ENCODE measurements at regions not wholly inside any gene's neighbourhood (a gene's known extent, or its start where the extent isn't known, plus 50 kb on each side); places are given as distances from the start of the nearest gene placed in this dataset.

- Histone ChIP-seq H3K9me3 (ENCODE audit: control insufficient read depth in 2 of 2, insufficient read depth in 1 of 2, low read length in 1 of 2) (no peaks in the 10 kb centered on the region), H3K4me1 (ENCODE audit: control insufficient read depth in 2 of 2, insufficient read depth in 2 of 2, low read length in 2 of 2) (no peaks in the 10 kb centered on the region), H3K27ac (ENCODE audit: low read depth in 1 of 2, low read length in 1 of 2) (no peak overlapping the region), H3K4me3 (ENCODE audit: low read length in 2 of 2) (no peak overlapping the region), H3K36me3 (ENCODE audit: control insufficient read depth in 2 of 2, insufficient read depth in 2 of 2, low read length in 1 of 2) (no peaks in the 10 kb centered on the region), H3K27me3 (ENCODE audit: control insufficient read depth in 2 of 2, insufficient read depth in 1 of 2, low read length in 1 of 2) (no peaks in the 10 kb centered on the region)
- no peak for DNase-seq (ENCODE audit: low read depth in 6 of 9, low spot score in 9 of 9)
- 78% methylated on average over 7 of the region's 7 CpGs for WGBS
Observed at GRCh38 chr2:120854014-120854620, 118.4 kb downstream of the GLI2 start.

DNA sequence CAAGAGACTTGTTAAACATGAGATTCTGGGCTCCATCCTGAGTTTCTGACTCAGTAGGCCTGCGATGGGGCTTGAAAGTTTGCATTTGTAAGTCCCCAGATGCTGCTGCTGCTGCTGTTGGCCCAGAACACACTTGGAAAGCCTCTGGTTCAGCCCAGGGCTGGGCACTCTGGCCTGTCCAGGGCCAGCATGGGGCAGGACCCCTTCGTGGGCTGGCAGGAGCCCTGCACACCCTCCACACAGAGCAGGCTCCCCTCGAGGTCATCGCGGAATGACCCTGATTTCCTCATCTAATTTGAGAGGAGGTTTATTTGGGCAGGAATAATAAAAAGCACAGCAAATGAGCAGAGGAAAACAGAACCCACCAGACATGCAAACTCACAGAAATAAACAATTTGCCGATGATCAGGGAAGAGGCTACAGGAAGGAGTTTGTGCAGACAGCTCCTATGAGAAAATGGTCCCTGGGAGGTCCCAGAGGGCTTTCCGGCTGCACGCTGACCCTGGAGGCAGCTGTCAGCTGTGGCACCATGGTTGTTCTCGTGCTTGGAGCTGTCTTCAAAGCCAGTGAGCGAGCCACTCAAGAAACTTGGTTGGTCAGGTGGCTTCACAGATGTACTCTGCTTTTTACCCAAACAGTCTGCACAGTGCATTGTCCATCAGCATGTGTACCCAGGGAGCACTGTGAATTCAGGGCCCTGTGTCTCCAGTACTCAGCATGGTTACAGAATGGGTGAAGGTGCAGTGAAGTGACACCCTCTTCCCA, 119.3 kb downstream of the GLI2 start:
- Histone ChIP-seq H3K27ac (ENCODE audit: low read depth in 1 of 2, low read length in 1 of 2) (no peak overlapping the region), H3K9me3 (ENCODE audit: control insufficient read depth in 2 of 2, insufficient read depth in 1 of 2, low read length in 1 of 2) (no peaks in the 10 kb centered on the region), H3K4me3 (ENCODE audit: low read length in 2 of 2) (no peak overlapping the region), H3K27me3 (ENCODE audit: control insufficient read depth in 2 of 2, insufficient read depth in 1 of 2, low read length in 1 of 2) (no peaks in the 10 kb centered on the region), H3K4me1 (ENCODE audit: control insufficient read depth in 2 of 2, insufficient read depth in 2 of 2, low read length in 2 of 2) (no peaks in the 10 kb centered on the region), H3K36me3 (ENCODE audit: control insufficient read depth in 2 of 2, insufficient read depth in 2 of 2, low read length in 1 of 2) (no peaks in the 10 kb centered on the region)
- WGBS = 93% methylated on average over 10 of the region's 10 CpGs
- DNase-seq (ENCODE audit: low read depth in 6 of 9, low spot score in 9 of 9) = no peak

- no peaks in the 10 kb centered on the region for H3K9me3 ChIP-seq (ENCODE audit: control insufficient read depth in 2 of 2, insufficient read depth in 1 of 2, low read length in 1 of 2)
- DNase-seq (ENCODE audit: low read depth in 6 of 9, low spot score in 9 of 9) = no peak
- H3K27me3 ChIP-seq (ENCODE audit: control insufficient read depth in 2 of 2, insufficient read depth in 1 of 2, low read length in 1 of 2) = no peaks in the 10 kb centered on the region
- no peak overlapping the region for H3K27ac ChIP-seq (ENCODE audit: low read depth in 1 of 2, low read length in 1 of 2)
- no peaks in the 10 kb centered on the region for H3K4me1 ChIP-seq (ENCODE audit: control insufficient read depth in 2 of 2, insufficient read depth in 2 of 2, low read length in 2 of 2)
- no peak overlapping the region for H3K4me3 ChIP-seq (ENCODE audit: low read length in 2 of 2)
- H3K36me3 ChIP-seq (ENCODE audit: control insufficient read depth in 2 of 2, insufficient read depth in 2 of 2, low read length in 1 of 2) = no peaks in the 10 kb centered on the region
- WGBS = 93% methylated on average over 4 of the region's 4 CpGs
Observed at GRCh38 chr2:120855855-120856405, 120.3 kb downstream of the GLI2 start.

- Histone ChIP-seq H3K4me3 (ENCODE audit: low read length in 2 of 2) (no peak overlapping the region), H3K27me3 (ENCODE audit: control insufficient read depth in 2 of 2, insufficient read depth in 1 of 2, low read length in 1 of 2) (no peaks in the 10 kb centered on the region), H3K9me3 (ENCODE audit: control insufficient read depth in 2 of 2, insufficient read depth in 1 of 2, low read length in 1 of 2) (no peaks in the 10 kb centered on the region), H3K4me1 (ENCODE audit: control insufficient read depth in 2 of 2, insufficient read depth in 2 of 2, low read length in 2 of 2) (no peaks in the 10 kb centered on the region), H3K27ac (ENCODE audit: low read depth in 1 of 2, low read length in 1 of 2) (no peak overlapping the region), H3K36me3 (ENCODE audit: control insufficient read depth in 2 of 2, insufficient read depth in 2 of 2, low read length in 1 of 2) (no peaks in the 10 kb centered on the region)
- 95% methylated on average over 13 of the region's 13 CpGs for WGBS
- no peak for DNase-seq (ENCODE audit: low read depth in 6 of 9, low spot score in 9 of 9)
Observed at GRCh38 chr2:120856421-120856862, 120.8 kb downstream of the GLI2 start.

DNA sequence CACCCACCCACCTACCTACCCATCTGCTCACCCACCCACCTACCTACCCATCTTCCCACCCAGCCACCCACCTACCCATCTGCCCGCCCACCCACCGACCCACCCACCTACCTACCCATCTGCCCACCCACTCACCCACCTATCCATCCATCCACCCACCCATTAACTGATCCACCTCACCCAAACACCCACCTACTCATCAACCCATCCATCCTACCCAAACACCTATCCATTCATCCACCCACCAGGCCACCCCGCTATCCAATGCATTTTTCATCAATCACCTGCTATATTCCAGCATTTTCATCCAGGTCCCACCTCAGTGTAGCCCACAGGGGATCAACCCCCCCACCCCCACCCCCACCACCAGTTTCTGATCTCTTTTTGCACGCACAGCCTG, 121.8 kb downstream of the GLI2 start:
- no peaks in the 10 kb centered on the region for H3K27me3 ChIP-seq (ENCODE audit: control insufficient read depth in 2 of 2, insufficient read depth in 1 of 2, low read length in 1 of 2)
- H3K4me3 ChIP-seq (ENCODE audit: low read length in 2 of 2) = no peak overlapping the region
- no peaks in the 10 kb centered on the region for H3K4me1 ChIP-seq (ENCODE audit: control insufficient read depth in 2 of 2, insufficient read depth in 2 of 2, low read length in 2 of 2)
- no peaks in the 10 kb centered on the region for H3K9me3 ChIP-seq (ENCODE audit: control insufficient read depth in 2 of 2, insufficient read depth in 1 of 2, low read length in 1 of 2)
- DNase-seq (ENCODE audit: low read depth in 6 of 9, low spot score in 9 of 9) = no peak
- WGBS = 98% methylated on average over 4 of the region's 4 CpGs
- no peaks in the 10 kb centered on the region for H3K36me3 ChIP-seq (ENCODE audit: control insufficient read depth in 2 of 2, insufficient read depth in 2 of 2, low read length in 1 of 2)
- no peak overlapping the region for H3K27ac ChIP-seq (ENCODE audit: low read depth in 1 of 2, low read length in 1 of 2)

DNA sequence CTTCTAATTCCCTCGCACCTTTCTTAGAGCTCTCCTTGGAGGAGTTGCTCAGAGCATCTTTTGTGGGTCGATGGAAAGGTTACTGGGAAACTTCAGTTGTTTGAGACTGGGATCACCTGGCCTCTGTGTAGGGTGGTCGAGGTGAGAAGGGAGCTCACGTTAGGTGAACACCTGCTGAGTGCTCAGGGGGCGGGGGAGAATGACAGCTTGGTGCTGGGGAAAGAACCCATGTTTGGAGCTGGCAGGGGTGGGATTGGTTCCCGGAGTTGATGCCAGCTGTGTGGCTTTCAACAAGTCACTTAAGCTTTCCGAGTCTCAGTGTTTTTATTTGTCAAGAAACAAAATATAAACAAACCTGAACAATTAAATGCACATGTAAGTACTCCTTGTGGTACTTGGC, 122.3 kb downstream of the GLI2 start:
- Histone ChIP-seq H3K36me3 (ENCODE audit: control insufficient read depth in 2 of 2, insufficient read depth in 2 of 2, low read length in 1 of 2) (no peaks in the 10 kb centered on the region), H3K9me3 (ENCODE audit: control insufficient read depth in 2 of 2, insufficient read depth in 1 of 2, low read length in 1 of 2) (no peaks in the 10 kb centered on the region), H3K4me1 (ENCODE audit: control insufficient read depth in 2 of 2, insufficient read depth in 2 of 2, low read length in 2 of 2) (no peaks in the 10 kb centered on the region), H3K4me3 (ENCODE audit: low read length in 2 of 2) (no peak overlapping the region), H3K27me3 (ENCODE audit: control insufficient read depth in 2 of 2, insufficient read depth in 1 of 2, low read length in 1 of 2) (no peaks in the 10 kb centered on the region), H3K27ac (ENCODE audit: low read depth in 1 of 2, low read length in 1 of 2) (no peak overlapping the region)
- DNase-seq (ENCODE audit: low read depth in 6 of 9, low spot score in 9 of 9) = no peak
- WGBS = 94% methylated on average over 7 of the region's 7 CpGs

GRCh38 chr2:120858361-120859106, 122.9 kb downstream of the GLI2 start:
- Histone ChIP-seq H3K4me1 (ENCODE audit: control insufficient read depth in 2 of 2, insufficient read depth in 2 of 2, low read length in 2 of 2) (no peaks in the 10 kb centered on the region), H3K36me3 (ENCODE audit: control insufficient read depth in 2 of 2, insufficient read depth in 2 of 2, low read length in 1 of 2) (no peaks in the 10 kb centered on the region), H3K27ac (ENCODE audit: low read depth in 1 of 2, low read length in 1 of 2) (no peak overlapping the region), H3K27me3 (ENCODE audit: control insufficient read depth in 2 of 2, insufficient read depth in 1 of 2, low read length in 1 of 2) (no peaks in the 10 kb centered on the region), H3K4me3 (ENCODE audit: low read length in 2 of 2) (no peak overlapping the region), H3K9me3 (ENCODE audit: control insufficient read depth in 2 of 2, insufficient read depth in 1 of 2, low read length in 1 of 2) (no peaks in the 10 kb centered on the region)
- WGBS = 96% methylated on average over 12 of the region's 12 CpGs
- no peak for DNase-seq (ENCODE audit: low read depth in 6 of 9, low spot score in 9 of 9)

- WGBS = 77% methylated on average over 4 of the region's 4 CpGs
- no peak for DNase-seq (ENCODE audit: low read depth in 6 of 9, low spot score in 9 of 9)
- H3K9me3 ChIP-seq (ENCODE audit: control insufficient read depth in 2 of 2, insufficient read depth in 1 of 2, low read length in 1 of 2) = no peaks in the 10 kb centered on the region
- no peaks in the 10 kb centered on the region for H3K27me3 ChIP-seq (ENCODE audit: control insufficient read depth in 2 of 2, insufficient read depth in 1 of 2, low read length in 1 of 2)
- H3K4me1 ChIP-seq (ENCODE audit: control insufficient read depth in 2 of 2, insufficient read depth in 2 of 2, low read length in 2 of 2) = no peaks in the 10 kb centered on the region
- no peaks in the 10 kb centered on the region for H3K36me3 ChIP-seq (ENCODE audit: control insufficient read depth in 2 of 2, insufficient read depth in 2 of 2, low read length in 1 of 2)
- H3K4me3 ChIP-seq (ENCODE audit: low read length in 2 of 2) = no peak overlapping the region
- no peak overlapping the region for H3K27ac ChIP-seq (ENCODE audit: low read depth in 1 of 2, low read length in 1 of 2)
Observed at GRCh38 chr2:120859128-120859527, 123.5 kb downstream of the GLI2 start.

Data from thymus (tissue), 11 donors.